ENCODE measurements at regions not wholly inside any gene's neighbourhood (a gene's known extent, or its start where the extent isn't known, plus 50 kb on each side); places are given as distances from the start of the nearest gene placed in this dataset.

GRCh38 chr2:206863196-206863595, 76.1 kb upstream of the CPO start:
- TF ChIP-seq, protein P1, sequence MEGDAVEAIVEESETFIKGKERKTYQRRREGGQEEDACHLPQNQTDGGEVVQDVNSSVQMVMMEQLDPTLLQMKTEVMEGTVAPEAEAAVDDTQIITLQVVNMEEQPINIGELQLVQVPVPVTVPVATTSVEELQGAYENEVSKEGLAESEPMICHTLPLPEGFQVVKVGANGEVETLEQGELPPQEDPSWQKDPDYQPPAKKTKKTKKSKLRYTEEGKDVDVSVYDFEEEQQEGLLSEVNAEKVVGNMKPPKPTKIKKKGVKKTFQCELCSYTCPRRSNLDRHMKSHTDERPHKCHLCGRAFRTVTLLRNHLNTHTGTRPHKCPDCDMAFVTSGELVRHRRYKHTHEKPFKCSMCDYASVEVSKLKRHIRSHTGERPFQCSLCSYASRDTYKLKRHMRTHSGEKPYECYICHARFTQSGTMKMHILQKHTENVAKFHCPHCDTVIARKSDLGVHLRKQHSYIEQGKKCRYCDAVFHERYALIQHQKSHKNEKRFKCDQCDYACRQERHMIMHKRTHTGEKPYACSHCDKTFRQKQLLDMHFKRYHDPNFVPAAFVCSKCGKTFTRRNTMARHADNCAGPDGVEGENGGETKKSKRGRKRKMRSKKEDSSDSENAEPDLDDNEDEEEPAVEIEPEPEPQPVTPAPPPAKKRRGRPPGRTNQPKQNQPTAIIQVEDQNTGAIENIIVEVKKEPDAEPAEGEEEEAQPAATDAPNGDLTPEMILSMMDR (IDR thresholded peaks at IDR 0.05): no peak
- no peak for TF ChIP-seq POLR2A (IDR thresholded peaks at IDR 0.05)

All from body of pancreas (tissue), 4 donors.